GM19463 (cell line): ENCODE measurements at regions not wholly inside any gene's neighbourhood (a gene's known extent, or its start where the extent isn't known, plus 50 kb on each side); places are given as distances from the start of the nearest gene placed in this dataset.
"Not testable (repeated sequence)": the region's sequence is repeated elsewhere in the genome, so short reads cannot be mapped to it uniquely, and the experiment has no call there.

Experiments
- ATAC-seq: cut with Tn5 transposase; IDR thresholded peaks from one replicate; pipeline ENCODE4 v1.9.1; 2021; ENCODE audit warnings: mild to moderate bottlenecking, moderate library complexity; ENCODE audit not compliant: unreplicated experiment

GRCh38 chr1:87398641-87399040, 70.0 kb downstream of the LMO4 start:
- no peak for ATAC-seq

GRCh38 chr1:87399264-87399663, 70.6 kb downstream of the LMO4 start:
- ATAC-seq, result no peak

GRCh38 chr1:87399701-87400100, 71.0 kb downstream of the LMO4 start:
- ATAC-seq, result no peak

- ATAC-seq, result no peak
Measured at GRCh38 chr1:87400813-87401212, 72.1 kb downstream of the LMO4 start.

- ATAC-seq, result no peak
Measured at GRCh38 chr1:87402241-87403002, 73.7 kb downstream of the LMO4 start.

- ATAC-seq, result no peak
Measured at GRCh38 chr1:87403061-87403820, 74.6 kb downstream of the LMO4 start.

GRCh38 chr1:87404296-87404695, 75.6 kb downstream of the LMO4 start:
- no peak for ATAC-seq

GRCh38 chr1:87408665-87409248, 80.1 kb downstream of the LMO4 start:
- no peak for ATAC-seq

- ATAC-seq, result peak; percentile 42
Measured at GRCh38 chr1:87410776-87411480, 82.2 kb downstream of the LMO4 start.

- ATAC-seq, result not testable (repeated sequence)
Measured at GRCh38 chr1:87413846-87414245, 85.2 kb downstream of the LMO4 start.

- no peak for ATAC-seq
Measured at GRCh38 chr1:87418048-87418447, 89.4 kb downstream of the LMO4 start.

- ATAC-seq, result no peak
Measured at GRCh38 chr1:87421809-87422208, 93.1 kb downstream of the LMO4 start.

- ATAC-seq, result no peak
Measured at GRCh38 chr1:87424541-87424940, 95.9 kb downstream of the LMO4 start.

GRCh38 chr1:87426463-87427249, 98.0 kb downstream of the LMO4 start:
- ATAC-seq, result no peak

- no peak for ATAC-seq
Measured at GRCh38 chr1:87428367-87428766, 99.7 kb downstream of the LMO4 start.

- no peak for ATAC-seq
Measured at GRCh38 chr1:87428883-87429282, 100.2 kb downstream of the LMO4 start.

- ATAC-seq, result no peak
Measured at GRCh38 chr1:87432685-87433084, 104.0 kb downstream of the LMO4 start.

GRCh38 chr1:87433101-87433500, 104.4 kb downstream of the LMO4 start:
- ATAC-seq, result not testable (repeated sequence)

GRCh38 chr1:87435484-87435883, 106.8 kb downstream of the LMO4 start:
- no peak for ATAC-seq

GRCh38 chr1:87436115-87436514, 107.4 kb downstream of the LMO4 start:
- ATAC-seq, result not testable (repeated sequence)
